ENCODE measurements at regions not wholly inside any gene's neighbourhood (a gene's known extent, or its start where the extent isn't known, plus 50 kb on each side); places are given as distances from the start of the nearest gene placed in this dataset.

DNA sequence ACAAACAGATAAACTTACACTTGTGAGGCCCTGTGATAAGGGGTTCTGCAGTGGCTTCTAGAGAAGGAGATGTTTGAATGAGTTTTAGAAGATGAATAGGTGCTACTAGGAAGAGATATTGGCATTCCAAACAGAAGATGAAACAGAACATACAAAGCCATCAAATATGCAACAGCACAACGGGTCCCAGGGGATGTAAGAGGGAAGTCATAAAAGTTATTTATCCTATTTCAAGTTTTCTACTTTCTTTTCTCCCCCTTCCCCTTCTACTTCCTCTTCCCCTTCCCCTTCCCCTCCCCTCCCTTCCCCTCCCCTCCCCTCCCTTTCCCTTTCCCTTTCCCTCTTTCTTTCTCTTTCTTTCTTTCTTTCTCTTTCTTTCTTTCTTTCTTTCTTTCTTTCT lies 94.9 kb upstream of the CADM1 start (continued):
- TF ChIP-seq EZH2 (IDR thresholded peaks at IDR 0.05; ENCODE audit: low read depth, unreplicated experiment) (no peak), STAT1 (IDR thresholded peaks at IDR 0.05; ENCODE audit: unreplicated experiment) (no peak), ZNF331 (CRISPR knock-in tag; IDR thresholded peaks at IDR 0.05; ENCODE audit: low read depth) (no peak), JUNB (IDR thresholded peaks at IDR 0.05; ENCODE audit: unreplicated experiment) (no peak), NANOG (IDR thresholded peaks at IDR 0.05; ENCODE audit: borderline replicate concordance) (no peak), CREB1 (CRISPR knock-in tag; IDR thresholded peaks at IDR 0.05; ENCODE audit: low read depth) (no peak), ZNF114 (CRISPR knock-in tag; IDR thresholded peaks at IDR 0.05) (no peak), POLR2AphosphoS5 (IDR thresholded peaks at IDR 0.05; ENCODE audit: low read depth) (no peak)
- TF ChIP-seq, protein P1, sequence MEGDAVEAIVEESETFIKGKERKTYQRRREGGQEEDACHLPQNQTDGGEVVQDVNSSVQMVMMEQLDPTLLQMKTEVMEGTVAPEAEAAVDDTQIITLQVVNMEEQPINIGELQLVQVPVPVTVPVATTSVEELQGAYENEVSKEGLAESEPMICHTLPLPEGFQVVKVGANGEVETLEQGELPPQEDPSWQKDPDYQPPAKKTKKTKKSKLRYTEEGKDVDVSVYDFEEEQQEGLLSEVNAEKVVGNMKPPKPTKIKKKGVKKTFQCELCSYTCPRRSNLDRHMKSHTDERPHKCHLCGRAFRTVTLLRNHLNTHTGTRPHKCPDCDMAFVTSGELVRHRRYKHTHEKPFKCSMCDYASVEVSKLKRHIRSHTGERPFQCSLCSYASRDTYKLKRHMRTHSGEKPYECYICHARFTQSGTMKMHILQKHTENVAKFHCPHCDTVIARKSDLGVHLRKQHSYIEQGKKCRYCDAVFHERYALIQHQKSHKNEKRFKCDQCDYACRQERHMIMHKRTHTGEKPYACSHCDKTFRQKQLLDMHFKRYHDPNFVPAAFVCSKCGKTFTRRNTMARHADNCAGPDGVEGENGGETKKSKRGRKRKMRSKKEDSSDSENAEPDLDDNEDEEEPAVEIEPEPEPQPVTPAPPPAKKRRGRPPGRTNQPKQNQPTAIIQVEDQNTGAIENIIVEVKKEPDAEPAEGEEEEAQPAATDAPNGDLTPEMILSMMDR (conservative IDR thresholded peaks at IDR 0.05; ENCODE audit: low read depth in 2 of 2) = no peak
- TF ChIP-seq, protein P2, sequence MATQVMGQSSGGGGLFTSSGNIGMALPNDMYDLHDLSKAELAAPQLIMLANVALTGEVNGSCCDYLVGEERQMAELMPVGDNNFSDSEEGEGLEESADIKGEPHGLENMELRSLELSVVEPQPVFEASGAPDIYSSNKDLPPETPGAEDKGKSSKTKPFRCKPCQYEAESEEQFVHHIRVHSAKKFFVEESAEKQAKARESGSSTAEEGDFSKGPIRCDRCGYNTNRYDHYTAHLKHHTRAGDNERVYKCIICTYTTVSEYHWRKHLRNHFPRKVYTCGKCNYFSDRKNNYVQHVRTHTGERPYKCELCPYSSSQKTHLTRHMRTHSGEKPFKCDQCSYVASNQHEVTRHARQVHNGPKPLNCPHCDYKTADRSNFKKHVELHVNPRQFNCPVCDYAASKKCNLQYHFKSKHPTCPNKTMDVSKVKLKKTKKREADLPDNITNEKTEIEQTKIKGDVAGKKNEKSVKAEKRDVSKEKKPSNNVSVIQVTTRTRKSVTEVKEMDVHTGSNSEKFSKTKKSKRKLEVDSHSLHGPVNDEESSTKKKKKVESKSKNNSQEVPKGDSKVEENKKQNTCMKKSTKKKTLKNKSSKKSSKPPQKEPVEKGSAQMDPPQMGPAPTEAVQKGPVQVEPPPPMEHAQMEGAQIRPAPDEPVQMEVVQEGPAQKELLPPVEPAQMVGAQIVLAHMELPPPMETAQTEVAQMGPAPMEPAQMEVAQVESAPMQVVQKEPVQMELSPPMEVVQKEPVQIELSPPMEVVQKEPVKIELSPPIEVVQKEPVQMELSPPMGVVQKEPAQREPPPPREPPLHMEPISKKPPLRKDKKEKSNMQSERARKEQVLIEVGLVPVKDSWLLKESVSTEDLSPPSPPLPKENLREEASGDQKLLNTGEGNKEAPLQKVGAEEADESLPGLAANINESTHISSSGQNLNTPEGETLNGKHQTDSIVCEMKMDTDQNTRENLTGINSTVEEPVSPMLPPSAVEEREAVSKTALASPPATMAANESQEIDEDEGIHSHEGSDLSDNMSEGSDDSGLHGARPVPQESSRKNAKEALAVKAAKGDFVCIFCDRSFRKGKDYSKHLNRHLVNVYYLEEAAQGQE (IDR thresholded peaks at IDR 0.05; ENCODE audit: unreplicated experiment) = no peak
- TF ChIP-seq, protein P3, sequence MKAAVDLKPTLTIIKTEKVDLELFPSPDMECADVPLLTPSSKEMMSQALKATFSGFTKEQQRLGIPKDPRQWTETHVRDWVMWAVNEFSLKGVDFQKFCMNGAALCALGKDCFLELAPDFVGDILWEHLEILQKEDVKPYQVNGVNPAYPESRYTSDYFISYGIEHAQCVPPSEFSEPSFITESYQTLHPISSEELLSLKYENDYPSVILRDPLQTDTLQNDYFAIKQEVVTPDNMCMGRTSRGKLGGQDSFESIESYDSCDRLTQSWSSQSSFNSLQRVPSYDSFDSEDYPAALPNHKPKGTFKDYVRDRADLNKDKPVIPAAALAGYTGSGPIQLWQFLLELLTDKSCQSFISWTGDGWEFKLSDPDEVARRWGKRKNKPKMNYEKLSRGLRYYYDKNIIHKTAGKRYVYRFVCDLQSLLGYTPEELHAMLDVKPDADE (IDR thresholded peaks at IDR 0.05) = no peak

DNA sequence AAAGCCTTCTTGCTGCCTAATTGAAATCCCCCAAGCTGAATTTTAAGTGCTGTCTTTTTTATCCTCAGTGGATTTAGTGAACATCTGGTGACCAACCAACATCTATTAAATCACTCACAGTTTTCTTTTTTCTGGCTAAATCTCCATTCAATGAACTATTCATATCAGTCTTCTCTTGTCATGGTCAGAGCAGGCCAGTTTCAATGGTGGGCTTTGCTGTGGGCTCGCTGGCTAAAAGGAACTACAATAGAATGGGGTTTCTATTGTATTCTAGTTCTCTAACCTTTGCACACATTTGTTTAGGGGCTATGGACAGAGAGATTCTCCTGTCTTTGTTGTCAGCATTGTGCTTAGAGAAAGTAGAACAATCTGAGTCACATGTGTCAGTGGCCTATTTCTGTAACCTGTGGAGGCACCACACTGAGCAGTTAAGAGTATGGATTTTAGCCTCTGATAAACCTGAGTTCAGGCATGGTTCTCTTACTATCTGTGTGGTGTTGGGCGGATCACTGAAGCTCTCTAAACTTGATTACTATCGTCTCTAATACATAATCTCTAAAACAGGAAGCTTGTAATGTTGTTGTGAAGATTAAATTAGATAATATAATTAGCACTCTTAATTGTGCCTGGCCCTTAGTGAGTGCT lies 94.2 kb upstream of the CADM1 start:
- H3K27ac ChIP-seq (ENCODE audit: low read depth) = no peak overlapping the region
- H3K4me3 ChIP-seq = no peak overlapping the region
- H2AFZ ChIP-seq = no peak overlapping the region
- Mint-ChIP-seq H3K36me3 (ENCODE audit: low read depth) (no peaks in the 10 kb centered on the region), H3K4me3 (no peak overlapping the region), H3K9me3 (no peaks in the 10 kb centered on the region), H3K27me3 (ENCODE audit: insufficient read depth, low read depth, poor library complexity) (peaks cover 2% of the 10 kb centered on the region), H3K27ac (no peak overlapping the region), H3K4me1 (no peaks in the 10 kb centered on the region)
- H3K79me2 ChIP-seq (replicated peaks; ENCODE audit: insufficient read depth) = no peaks in the 10 kb centered on the region
- H3K36me3 ChIP-seq (ENCODE audit: insufficient read depth) = no peaks in the 10 kb centered on the region
- no peaks in the 10 kb centered on the region for H3K27me3 ChIP-seq (ENCODE audit: insufficient read depth)
- no peaks in the 10 kb centered on the region for H4K20me1 ChIP-seq (replicated peaks; ENCODE audit: insufficient read depth)
- ATAC-seq = no peak
- no peak for DNase-seq (ENCODE audit: low spot score)
- H3K4me1 ChIP-seq (ENCODE audit: insufficient read depth) = no peaks in the 10 kb centered on the region
- H3K4me2 ChIP-seq = no peak overlapping the region
- no peaks in the 10 kb centered on the region for H3K9me2 ChIP-seq (ENCODE audit: insufficient read depth)
- H3F3A ChIP-seq (replicated peaks; ENCODE audit: low read depth) = no peaks in the 10 kb centered on the region
- TF ChIP-seq ZNF114 (CRISPR knock-in tag; IDR thresholded peaks at IDR 0.05) = no peak
- no peak for TF ChIP-seq CREB1 (CRISPR knock-in tag; IDR thresholded peaks at IDR 0.05; ENCODE audit: low read depth)
- no peak for TF ChIP-seq EZH2 (IDR thresholded peaks at IDR 0.05; ENCODE audit: low read depth, unreplicated experiment)
- TF ChIP-seq ZNF331 (CRISPR knock-in tag; IDR thresholded peaks at IDR 0.05; ENCODE audit: low read depth) = no peak
- TF ChIP-seq NANOG (IDR thresholded peaks at IDR 0.05; ENCODE audit: borderline replicate concordance) = no peak
- no peak for TF ChIP-seq POLR2AphosphoS5 (IDR thresholded peaks at IDR 0.05; ENCODE audit: low read depth)
- TF ChIP-seq, protein P2 (IDR thresholded peaks at IDR 0.05; ENCODE audit: unreplicated experiment) = no peak
